HUES6 (cell line): ENCODE measurements at regions not wholly inside any gene's neighbourhood (a gene's known extent, or its start where the extent isn't known, plus 50 kb on each side); places are given as distances from the start of the nearest gene placed in this dataset.
"Not testable (repeated sequence)": the region's sequence is repeated elsewhere in the genome, so short reads cannot be mapped to it uniquely, and the experiment has no call there.

Experiments used
- H3K27ac ChIP-seq: 2 replicates; pipeline ENCODE4 v1.7.0; 2013; ENCODE audit warnings: low read depth, mild to moderate bottlenecking, low read length, inconsistent platforms
- H3K27me3 ChIP-seq: 2 replicates; pipeline ENCODE4 v1.6.1; 2013; ENCODE audit warnings: low read length; ENCODE audit not compliant: control insufficient read depth, insufficient read depth
- H3K36me3 ChIP-seq: 2 replicates; pipeline ENCODE4 v1.6.1; 2013; ENCODE audit warnings: low read length; ENCODE audit not compliant: control insufficient read depth, insufficient read depth
- H3K4me1 ChIP-seq: 2 replicates; pipeline ENCODE4 v1.6.1; 2013; ENCODE audit warnings: low read length; ENCODE audit not compliant: control insufficient read depth, insufficient read depth
- H3K4me3 ChIP-seq: 2 replicates; pipeline ENCODE4 v1.5.1; 2013; ENCODE audit warnings: low read depth, low read length
- H3K9ac ChIP-seq: one replicate; pipeline ENCODE4 v1.6.1; 2013; ENCODE audit warnings: mild to moderate bottlenecking, low read length
- H3K9me3 ChIP-seq: 2 replicates; pipeline ENCODE4 v1.6.1; 2013; ENCODE audit warnings: low read depth, low read length; ENCODE audit not compliant: control insufficient read depth, insufficient read depth

GRCh38 chr6:150773969-150774368, 91.5 kb upstream of the MTHFD1L start:
- H3K27me3 ChIP-seq = no peaks in the 10 kb centered on the region
- H3K4me1 ChIP-seq = no peaks in the 10 kb centered on the region
- no peaks in the 10 kb centered on the region for H3K36me3 ChIP-seq
- no peak overlapping the region for H3K4me3 ChIP-seq
- H3K27ac ChIP-seq = no peak overlapping the region
- H3K9ac ChIP-seq = no peak overlapping the region
- peaks cover 9% of the 10 kb centered on the region for H3K9me3 ChIP-seq

DNA sequence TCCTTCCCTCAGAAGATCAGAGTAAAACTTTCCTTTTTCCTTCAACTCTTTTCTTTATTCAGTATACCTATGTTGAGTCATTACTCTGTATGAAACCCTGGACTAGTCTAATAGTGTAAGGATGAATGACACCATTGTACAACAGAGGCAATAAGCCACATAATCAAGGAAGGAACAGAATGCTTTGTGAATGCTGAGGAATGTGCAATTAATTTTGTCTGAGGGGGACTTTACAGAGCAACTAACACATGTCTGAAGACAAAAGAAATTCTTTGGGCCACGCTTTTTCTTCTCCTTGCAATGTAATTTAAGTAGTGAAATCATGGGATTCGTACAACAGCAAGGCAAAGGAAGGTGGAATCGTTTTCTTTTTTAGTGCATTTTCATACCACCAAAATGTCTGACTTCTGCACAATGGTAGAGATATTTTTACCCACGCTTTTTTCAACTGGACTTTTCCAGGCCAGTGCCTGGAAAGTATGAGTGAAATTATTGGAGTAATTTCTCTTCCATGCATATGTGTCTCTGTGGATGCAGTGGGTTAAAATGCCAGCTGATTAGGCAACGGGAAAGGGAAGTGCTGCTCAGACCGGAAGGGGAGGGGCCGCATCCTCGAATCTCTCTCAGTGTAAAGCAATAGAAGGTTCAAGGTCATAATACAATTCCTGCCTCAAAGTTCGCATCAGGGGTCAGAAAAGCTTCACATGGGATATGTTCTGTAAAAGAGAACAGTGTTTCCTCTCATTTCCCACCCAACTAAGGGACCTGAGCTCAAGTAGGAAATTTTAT, 89.9 kb upstream of the MTHFD1L start:
- Histone ChIP-seq H3K27ac (no peak overlapping the region), H3K9me3 (peaks cover 9% of the 10 kb centered on the region), H3K36me3 (no peaks in the 10 kb centered on the region), H3K4me1 (no peaks in the 10 kb centered on the region), H3K27me3 (no peaks in the 10 kb centered on the region), H3K9ac (no peak overlapping the region), H3K4me3 (no peak overlapping the region)

DNA sequence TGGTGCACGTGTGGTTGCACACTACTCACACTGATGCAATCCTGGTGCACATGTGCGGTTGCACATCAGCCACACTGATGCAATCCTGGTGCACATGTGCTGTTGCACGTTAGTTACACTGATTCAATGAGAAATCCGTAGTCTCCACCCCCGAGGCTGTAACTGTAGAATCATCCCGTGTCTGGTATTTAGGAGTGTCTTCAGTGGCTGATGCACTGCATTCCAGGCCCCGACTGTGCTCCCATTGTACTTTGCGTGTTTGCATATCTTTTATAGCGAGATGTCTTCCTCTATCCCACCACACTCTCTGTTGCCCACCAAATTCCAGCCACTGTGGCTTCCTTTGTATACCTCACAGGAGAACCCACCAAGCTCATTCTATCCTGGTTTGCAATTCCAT, 87.8 kb upstream of the MTHFD1L start:
- Histone ChIP-seq H3K36me3 (no peaks in the 10 kb centered on the region), H3K9ac (no peak overlapping the region), H3K9me3 (peaks cover 9% of the 10 kb centered on the region), H3K27me3 (no peaks in the 10 kb centered on the region), H3K4me1 (no peaks in the 10 kb centered on the region), H3K27ac (no peak overlapping the region), H3K4me3 (no peak overlapping the region)

GRCh38 chr6:150783813-150784212, 81.7 kb upstream of the MTHFD1L start:
- Histone ChIP-seq H3K4me3 (no peak overlapping the region), H3K27me3 (no peaks in the 10 kb centered on the region), H3K36me3 (no peaks in the 10 kb centered on the region)

DNA sequence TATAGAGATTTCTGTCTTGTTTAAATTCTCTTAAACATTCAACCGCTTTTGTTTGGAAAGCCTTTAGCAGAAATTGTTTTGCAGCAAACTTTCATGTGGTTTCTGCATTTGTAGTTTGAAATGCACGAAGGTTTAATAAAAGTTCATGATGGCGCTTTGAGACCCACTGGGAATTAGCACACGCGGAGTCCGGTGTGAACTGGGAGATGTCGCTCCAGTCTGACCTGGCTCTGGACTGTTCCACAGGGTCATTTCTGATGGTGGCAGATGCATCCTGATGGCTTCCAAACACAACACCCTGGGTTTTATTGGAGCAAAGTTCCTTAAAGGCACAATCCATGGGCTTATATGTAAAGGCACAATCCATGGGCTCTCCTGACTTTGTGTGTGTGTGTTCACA, 78.1 kb upstream of the MTHFD1L start:
- no peaks in the 10 kb centered on the region for H3K27me3 ChIP-seq
- H3K4me1 ChIP-seq = no peaks in the 10 kb centered on the region
- H3K9me3 ChIP-seq = no peaks in the 10 kb centered on the region
- no peak overlapping the region for H3K9ac ChIP-seq
- H3K36me3 ChIP-seq = no peaks in the 10 kb centered on the region
- H3K4me3 ChIP-seq = no peak overlapping the region
- H3K27ac ChIP-seq = no peak overlapping the region

More at GRCh38 chr6:150783813-150784212, 81.7 kb upstream of the MTHFD1L start:
- Histone ChIP-seq H3K27ac (no peak overlapping the region), H3K9ac (no peak overlapping the region), H3K9me3 (no peaks in the 10 kb centered on the region), H3K4me1 (no peaks in the 10 kb centered on the region)

DNA sequence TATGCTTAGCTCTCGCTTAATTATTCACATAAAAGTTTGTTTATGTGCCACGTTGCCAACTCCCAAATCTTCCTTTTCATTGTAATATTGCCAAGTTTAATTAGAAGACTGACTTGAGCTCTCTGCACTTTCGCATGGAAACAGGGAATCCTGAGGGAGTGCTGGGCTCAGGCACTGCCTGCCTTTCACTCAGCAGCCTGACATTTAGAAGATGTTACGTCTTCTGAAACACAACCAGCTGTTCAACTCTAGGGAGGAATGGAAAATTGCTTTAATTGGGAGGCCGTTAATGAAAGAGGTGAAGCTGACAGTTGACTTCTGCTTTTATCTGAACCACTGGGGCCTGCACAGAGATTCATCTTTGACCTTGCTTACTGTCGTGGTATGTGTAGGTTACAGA, 77.4 kb upstream of the MTHFD1L start:
- Histone ChIP-seq H3K9me3 (no peaks in the 10 kb centered on the region), H3K27me3 (no peaks in the 10 kb centered on the region), H3K27ac (no peak overlapping the region), H3K36me3 (no peaks in the 10 kb centered on the region), H3K4me3 (no peak overlapping the region), H3K4me1 (no peaks in the 10 kb centered on the region), H3K9ac (no peak overlapping the region)

- not testable (repeated sequence) for H3K9ac ChIP-seq, H3K27ac ChIP-seq, H3K4me1 ChIP-seq, H3K9me3 ChIP-seq, H3K36me3 ChIP-seq, H3K27me3 ChIP-seq, H3K4me3 ChIP-seq
Observed at GRCh38 chr6:150789906-150790305, 75.6 kb upstream of the MTHFD1L start.

DNA sequence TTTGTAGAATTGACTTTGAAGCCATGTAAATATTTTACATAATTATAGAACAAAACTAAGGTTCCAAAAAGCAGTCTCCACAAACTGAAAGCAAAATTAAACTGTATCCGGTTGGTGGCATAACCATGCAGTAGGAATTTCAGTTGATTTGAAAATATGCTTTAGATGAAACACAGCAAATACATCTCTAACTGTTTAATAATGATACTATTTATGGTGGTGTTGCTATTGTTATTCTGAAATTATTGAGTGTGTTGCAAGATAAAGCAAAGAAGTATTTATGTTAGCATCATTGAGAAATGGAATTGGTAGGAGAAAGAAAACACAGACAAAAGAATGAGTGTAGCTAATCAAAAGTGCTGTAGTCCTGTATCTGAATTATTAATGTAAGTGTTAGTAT, 73.8 kb upstream of the MTHFD1L start:
- Histone ChIP-seq H3K27ac (no peak overlapping the region), H3K4me3 (no peak overlapping the region), H3K9me3 (no peaks in the 10 kb centered on the region), H3K4me1 (no peaks in the 10 kb centered on the region), H3K36me3 (no peaks in the 10 kb centered on the region), H3K9ac (no peak overlapping the region), H3K27me3 (no peaks in the 10 kb centered on the region)

DNA sequence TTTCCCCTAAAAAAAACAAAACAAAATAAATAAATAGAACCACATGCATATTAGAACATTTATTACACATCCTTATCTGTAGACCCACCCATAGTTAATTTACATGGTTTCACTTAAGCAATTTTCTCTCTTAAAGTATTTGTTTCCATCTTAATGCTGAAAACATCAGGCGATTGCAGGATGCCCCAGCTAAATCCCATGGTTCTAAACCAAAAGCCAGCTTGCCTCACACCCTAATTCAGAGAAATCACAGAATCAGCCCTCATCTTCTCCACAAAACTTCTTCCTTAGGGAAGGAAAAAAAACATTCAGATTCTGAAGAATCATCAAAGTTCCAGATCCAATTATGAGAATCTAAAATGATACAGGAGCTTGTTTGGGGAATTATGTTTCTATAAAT, 67.6 kb upstream of the MTHFD1L start:
- H3K9ac ChIP-seq = no peak overlapping the region
- H3K4me1 ChIP-seq = no peaks in the 10 kb centered on the region
- no peak overlapping the region for H3K4me3 ChIP-seq
- no peaks in the 10 kb centered on the region for H3K27me3 ChIP-seq
- no peak overlapping the region for H3K27ac ChIP-seq
- no peaks in the 10 kb centered on the region for H3K36me3 ChIP-seq
- H3K9me3 ChIP-seq = no peaks in the 10 kb centered on the region

DNA sequence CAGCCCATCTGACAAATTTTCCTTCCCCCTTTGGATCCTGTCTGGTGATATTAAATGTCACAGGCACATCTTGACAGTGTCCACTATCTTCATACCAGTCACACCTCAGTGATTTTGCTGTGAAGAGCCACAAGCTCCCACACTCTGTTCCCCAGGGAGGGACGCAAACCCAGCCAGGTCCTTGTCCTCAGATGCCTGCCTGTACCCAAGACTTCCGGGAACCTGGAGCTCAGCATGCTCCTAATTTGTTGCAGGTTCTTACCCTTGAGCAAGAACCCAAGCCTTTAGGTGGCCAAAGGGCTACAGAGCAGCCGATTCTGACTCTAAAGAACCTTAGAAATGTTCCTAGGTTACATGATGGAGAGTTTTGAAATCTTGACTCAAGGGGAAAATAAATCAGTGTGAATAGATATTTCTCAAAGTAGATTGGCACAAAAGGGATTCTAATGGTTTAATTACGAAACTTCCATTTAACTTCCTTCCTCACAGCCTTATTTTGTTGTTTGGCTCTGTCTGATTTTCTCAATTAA, 66.2 kb upstream of the MTHFD1L start:
- Histone ChIP-seq H3K36me3 (no peaks in the 10 kb centered on the region), H3K9me3 (no peaks in the 10 kb centered on the region), H3K4me1 (no peaks in the 10 kb centered on the region), H3K4me3 (no peak overlapping the region), H3K27ac (no peak overlapping the region), H3K9ac (no peak overlapping the region), H3K27me3 (no peaks in the 10 kb centered on the region)

- Histone ChIP-seq H3K4me3 (no peak overlapping the region), H3K36me3 (no peaks in the 10 kb centered on the region), H3K9ac (no peak overlapping the region), H3K27me3 (no peaks in the 10 kb centered on the region), H3K27ac (no peak overlapping the region), H3K9me3 (no peaks in the 10 kb centered on the region), H3K4me1 (no peaks in the 10 kb centered on the region)
Observed at GRCh38 chr6:150800674-150801314, 64.7 kb upstream of the MTHFD1L start.
